ENCODE measurements at regions not wholly inside any gene's neighbourhood (a gene's known extent, or its start where the extent isn't known, plus 50 kb on each side); places are given as distances from the start of the nearest gene placed in this dataset.

GRCh38 chr1:4105300-4105880 lies 205.3 kb upstream of the C1orf174 start (continued):
- TF ChIP-seq, protein P1, sequence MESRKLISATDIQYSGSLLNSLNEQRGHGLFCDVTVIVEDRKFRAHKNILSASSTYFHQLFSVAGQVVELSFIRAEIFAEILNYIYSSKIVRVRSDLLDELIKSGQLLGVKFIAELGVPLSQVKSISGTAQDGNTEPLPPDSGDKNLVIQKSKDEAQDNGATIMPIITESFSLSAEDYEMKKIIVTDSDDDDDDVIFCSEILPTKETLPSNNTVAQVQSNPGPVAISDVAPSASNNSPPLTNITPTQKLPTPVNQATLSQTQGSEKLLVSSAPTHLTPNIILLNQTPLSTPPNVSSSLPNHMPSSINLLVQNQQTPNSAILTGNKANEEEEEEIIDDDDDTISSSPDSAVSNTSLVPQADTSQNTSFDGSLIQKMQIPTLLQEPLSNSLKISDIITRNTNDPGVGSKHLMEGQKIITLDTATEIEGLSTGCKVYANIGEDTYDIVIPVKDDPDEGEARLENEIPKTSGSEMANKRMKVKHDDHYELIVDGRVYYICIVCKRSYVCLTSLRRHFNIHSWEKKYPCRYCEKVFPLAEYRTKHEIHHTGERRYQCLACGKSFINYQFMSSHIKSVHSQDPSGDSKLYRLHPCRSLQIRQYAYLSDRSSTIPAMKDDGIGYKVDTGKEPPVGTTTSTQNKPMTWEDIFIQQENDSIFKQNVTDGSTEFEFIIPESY (IDR thresholded peaks at IDR 0.05): no peak

DNA sequence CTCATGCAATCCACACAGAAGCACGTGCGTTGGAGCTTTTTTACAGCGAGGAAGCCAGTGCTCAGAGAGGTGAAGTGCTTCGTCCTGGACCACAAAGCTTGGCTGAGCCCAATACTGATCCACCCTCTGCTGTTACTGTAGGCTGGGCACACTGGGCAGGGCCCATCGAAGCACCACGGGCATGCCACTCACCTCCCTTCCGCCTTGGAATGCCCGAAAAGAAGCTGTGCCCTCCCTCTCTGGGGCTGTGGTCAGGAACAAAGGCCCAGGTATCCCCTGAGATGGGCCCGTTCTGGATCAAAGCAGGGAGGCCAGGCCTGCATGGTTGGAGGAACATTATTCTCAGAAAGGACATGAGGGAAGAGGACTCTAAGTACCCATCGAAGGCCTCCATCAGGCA lies 206.7 kb upstream of the C1orf174 start:
- Histone ChIP-seq H3K27ac (ENCODE audit: low read depth in 1 of 2, low read length in 2 of 2) (no peak overlapping the region), H3K9ac (ENCODE audit: low read depth in 1 of 2, low read length in 2 of 2) (no peak overlapping the region), H3K27me3 (ENCODE audit: control insufficient read depth in 4 of 4, insufficient read depth in 4 of 4, low read length in 3 of 4) (no peaks in the 10 kb centered on the region), H3K9me3 (ENCODE audit: control insufficient read depth in 4 of 4, low read length in 3 of 4) (no peaks in the 10 kb centered on the region), H3K4me3 (ENCODE audit: low read depth in 1 of 3, low read length in 3 of 3) (no peak overlapping the region), H3K4me1 (ENCODE audit: control insufficient read depth in 4 of 4, insufficient read depth in 4 of 4, low read length in 3 of 4) (no peaks in the 10 kb centered on the region), H3K36me3 (ENCODE audit: control insufficient read depth in 4 of 4, insufficient read depth in 3 of 4, low read depth in 1 of 4, low read length in 3 of 4) (no peaks in the 10 kb centered on the region)
- no peak for TF ChIP-seq ATF3 (IDR thresholded peaks at IDR 0.05)
- no peak for TF ChIP-seq HNF4A (conservative IDR thresholded peaks at IDR 0.05)
- no peak for TF ChIP-seq SP1 (IDR thresholded peaks at IDR 0.05)
- no peak for TF ChIP-seq GABPA (IDR thresholded peaks at IDR 0.05 in 1 of 2, conservative IDR thresholded peaks at IDR 0.05 in 1 of 2)
- TF ChIP-seq TAF1 (conservative IDR thresholded peaks at IDR 0.05): no peak
- TF ChIP-seq FOXA1 (IDR thresholded peaks at IDR 0.05): no peak
- TF ChIP-seq YY1 (IDR thresholded peaks at IDR 0.05): no peak
- TF ChIP-seq JUND (IDR thresholded peaks at IDR 0.05): no peak
- no peak for TF ChIP-seq FOXA2 (IDR thresholded peaks at IDR 0.05)
- TF ChIP-seq, protein P2, sequence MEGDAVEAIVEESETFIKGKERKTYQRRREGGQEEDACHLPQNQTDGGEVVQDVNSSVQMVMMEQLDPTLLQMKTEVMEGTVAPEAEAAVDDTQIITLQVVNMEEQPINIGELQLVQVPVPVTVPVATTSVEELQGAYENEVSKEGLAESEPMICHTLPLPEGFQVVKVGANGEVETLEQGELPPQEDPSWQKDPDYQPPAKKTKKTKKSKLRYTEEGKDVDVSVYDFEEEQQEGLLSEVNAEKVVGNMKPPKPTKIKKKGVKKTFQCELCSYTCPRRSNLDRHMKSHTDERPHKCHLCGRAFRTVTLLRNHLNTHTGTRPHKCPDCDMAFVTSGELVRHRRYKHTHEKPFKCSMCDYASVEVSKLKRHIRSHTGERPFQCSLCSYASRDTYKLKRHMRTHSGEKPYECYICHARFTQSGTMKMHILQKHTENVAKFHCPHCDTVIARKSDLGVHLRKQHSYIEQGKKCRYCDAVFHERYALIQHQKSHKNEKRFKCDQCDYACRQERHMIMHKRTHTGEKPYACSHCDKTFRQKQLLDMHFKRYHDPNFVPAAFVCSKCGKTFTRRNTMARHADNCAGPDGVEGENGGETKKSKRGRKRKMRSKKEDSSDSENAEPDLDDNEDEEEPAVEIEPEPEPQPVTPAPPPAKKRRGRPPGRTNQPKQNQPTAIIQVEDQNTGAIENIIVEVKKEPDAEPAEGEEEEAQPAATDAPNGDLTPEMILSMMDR (IDR thresholded peaks at IDR 0.05; ENCODE audit: low read depth, low read length, missing input control): no peak
- TF ChIP-seq, protein P1 (IDR thresholded peaks at IDR 0.05): no peak
- TF ChIP-seq RXRA (IDR thresholded peaks at IDR 0.05): no peak
- DNase-seq (ENCODE audit: low spot score): no peak
- 74% methylated on average over 10 of the region's 10 CpGs for WGBS

DNA sequence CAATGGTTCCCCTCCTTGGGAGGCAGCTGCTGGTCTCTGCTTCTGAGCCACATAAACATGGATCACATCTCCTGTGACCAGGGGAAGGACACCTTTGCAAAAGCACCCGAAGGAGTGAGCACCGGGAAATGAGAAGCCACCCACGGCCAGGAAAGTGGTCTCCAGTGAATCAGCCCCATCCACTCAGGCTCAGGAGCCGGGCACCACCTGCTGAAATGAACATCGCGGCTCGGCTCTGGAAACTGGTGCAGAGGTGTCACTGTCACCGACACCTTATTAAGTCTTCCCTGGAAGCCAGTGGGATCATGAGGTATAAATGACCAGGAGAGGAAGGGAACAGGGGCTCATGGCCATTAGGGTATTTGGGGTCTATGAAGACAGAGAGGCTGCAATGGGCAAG lies 207.2 kb upstream of the C1orf174 start:
- Histone ChIP-seq H3K4me1 (ENCODE audit: control insufficient read depth in 4 of 4, insufficient read depth in 4 of 4, low read length in 3 of 4) (no peaks in the 10 kb centered on the region), H3K9me3 (ENCODE audit: control insufficient read depth in 4 of 4, low read length in 3 of 4) (peaks cover 0 to under 1% (median 0%) of the 10 kb centered on the region in 4 donors), H3K27ac (ENCODE audit: low read depth in 1 of 2, low read length in 2 of 2) (no peak overlapping the region), H3K36me3 (ENCODE audit: control insufficient read depth in 4 of 4, insufficient read depth in 3 of 4, low read depth in 1 of 4, low read length in 3 of 4) (no peaks in the 10 kb centered on the region), H3K4me3 (ENCODE audit: low read depth in 1 of 3, low read length in 3 of 3) (no peak overlapping the region), H3K27me3 (ENCODE audit: control insufficient read depth in 4 of 4, insufficient read depth in 4 of 4, low read length in 3 of 4) (no peaks in the 10 kb centered on the region), H3K9ac (ENCODE audit: low read depth in 1 of 2, low read length in 2 of 2) (no peak overlapping the region)
- 83% methylated on average over 8 of the region's 8 CpGs for WGBS
- no peak for DNase-seq (ENCODE audit: low spot score)
- no peak for TF ChIP-seq ATF3 (IDR thresholded peaks at IDR 0.05)
- TF ChIP-seq TAF1 (conservative IDR thresholded peaks at IDR 0.05): no peak
- TF ChIP-seq YY1 (IDR thresholded peaks at IDR 0.05): no peak
- TF ChIP-seq, protein P3, sequence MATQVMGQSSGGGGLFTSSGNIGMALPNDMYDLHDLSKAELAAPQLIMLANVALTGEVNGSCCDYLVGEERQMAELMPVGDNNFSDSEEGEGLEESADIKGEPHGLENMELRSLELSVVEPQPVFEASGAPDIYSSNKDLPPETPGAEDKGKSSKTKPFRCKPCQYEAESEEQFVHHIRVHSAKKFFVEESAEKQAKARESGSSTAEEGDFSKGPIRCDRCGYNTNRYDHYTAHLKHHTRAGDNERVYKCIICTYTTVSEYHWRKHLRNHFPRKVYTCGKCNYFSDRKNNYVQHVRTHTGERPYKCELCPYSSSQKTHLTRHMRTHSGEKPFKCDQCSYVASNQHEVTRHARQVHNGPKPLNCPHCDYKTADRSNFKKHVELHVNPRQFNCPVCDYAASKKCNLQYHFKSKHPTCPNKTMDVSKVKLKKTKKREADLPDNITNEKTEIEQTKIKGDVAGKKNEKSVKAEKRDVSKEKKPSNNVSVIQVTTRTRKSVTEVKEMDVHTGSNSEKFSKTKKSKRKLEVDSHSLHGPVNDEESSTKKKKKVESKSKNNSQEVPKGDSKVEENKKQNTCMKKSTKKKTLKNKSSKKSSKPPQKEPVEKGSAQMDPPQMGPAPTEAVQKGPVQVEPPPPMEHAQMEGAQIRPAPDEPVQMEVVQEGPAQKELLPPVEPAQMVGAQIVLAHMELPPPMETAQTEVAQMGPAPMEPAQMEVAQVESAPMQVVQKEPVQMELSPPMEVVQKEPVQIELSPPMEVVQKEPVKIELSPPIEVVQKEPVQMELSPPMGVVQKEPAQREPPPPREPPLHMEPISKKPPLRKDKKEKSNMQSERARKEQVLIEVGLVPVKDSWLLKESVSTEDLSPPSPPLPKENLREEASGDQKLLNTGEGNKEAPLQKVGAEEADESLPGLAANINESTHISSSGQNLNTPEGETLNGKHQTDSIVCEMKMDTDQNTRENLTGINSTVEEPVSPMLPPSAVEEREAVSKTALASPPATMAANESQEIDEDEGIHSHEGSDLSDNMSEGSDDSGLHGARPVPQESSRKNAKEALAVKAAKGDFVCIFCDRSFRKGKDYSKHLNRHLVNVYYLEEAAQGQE (IDR thresholded peaks at IDR 0.05): no peak
- no peak for TF ChIP-seq HNF4G (IDR thresholded peaks at IDR 0.05)
- no peak for TF ChIP-seq FOXA1 (IDR thresholded peaks at IDR 0.05)
- no peak for TF ChIP-seq SP1 (IDR thresholded peaks at IDR 0.05)
- no peak for TF ChIP-seq HNF4A (conservative IDR thresholded peaks at IDR 0.05)
- no peak for TF ChIP-seq FOXA2 (IDR thresholded peaks at IDR 0.05)
- TF ChIP-seq RXRA (IDR thresholded peaks at IDR 0.05): no peak
- TF ChIP-seq EGR1 (IDR thresholded peaks at IDR 0.05; ENCODE audit: low read depth in 2 of 2): no peak
- no peak for TF ChIP-seq JUND (IDR thresholded peaks at IDR 0.05)
- TF ChIP-seq, protein P4, sequence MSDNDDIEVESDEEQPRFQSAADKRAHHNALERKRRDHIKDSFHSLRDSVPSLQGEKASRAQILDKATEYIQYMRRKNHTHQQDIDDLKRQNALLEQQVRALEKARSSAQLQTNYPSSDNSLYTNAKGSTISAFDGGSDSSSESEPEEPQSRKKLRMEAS (IDR thresholded peaks at IDR 0.05): no peak
- TF ChIP-seq, protein P2 (IDR thresholded peaks at IDR 0.05; ENCODE audit: low read depth, low read length, missing input control): no peak
